IPS-NIHi7 (cell line): ENCODE measurements at regions not wholly inside any gene's neighbourhood (a gene's known extent, or its start where the extent isn't known, plus 50 kb on each side); places are given as distances from the start of the nearest gene placed in this dataset.
"Not testable (repeated sequence)": the region's sequence is repeated elsewhere in the genome, so short reads cannot be mapped to it uniquely, and the experiment has no call there.

Experiments used
- DNase-seq: peaks from one replicate; pipeline ENCODE4 v3.0.0; 2012; ENCODE audit warnings: mixed read lengths; ENCODE audit errors: extremely low spot score

- DNase-seq: peak; percentile 34
These were observed 145.6 kb downstream of the HSD17B3 start for GRCh38 chr9:96156171-96156974.

GRCh38 chr9:96154081-96154480, 147.9 kb downstream of the HSD17B3 start:
- no peak for DNase-seq

GRCh38 chr9:96152550-96152949, 149.4 kb downstream of the HSD17B3 start:
- DNase-seq: no peak

- no peak for DNase-seq
These were observed 151.4 kb downstream of the HSD17B3 start for GRCh38 chr9:96150324-96151227.

- DNase-seq: no peak
These were observed 152.3 kb downstream of the HSD17B3 start for GRCh38 chr9:96149533-96150280.

- DNase-seq: no peak
These were observed 153.1 kb downstream of the HSD17B3 start for GRCh38 chr9:96148634-96149532.

- DNase-seq: not testable (repeated sequence)
These were observed 154.9 kb downstream of the HSD17B3 start for GRCh38 chr9:96147029-96147428.

GRCh38 chr9:96141666-96142065, 160.3 kb downstream of the HSD17B3 start:
- DNase-seq: no peak

GRCh38 chr9:96141128-96141474, 160.9 kb downstream of the HSD17B3 start:
- no peak for DNase-seq

GRCh38 chr9:96140296-96141127, 161.5 kb downstream of the HSD17B3 start:
- DNase-seq: peak; percentile 50

GRCh38 chr9:96139592-96140295, 162.2 kb downstream of the HSD17B3 start:
- no peak for DNase-seq

- DNase-seq: no peak
These were observed 163.4 kb downstream of the HSD17B3 start for GRCh38 chr9:96138616-96139015.

- peak; percentile 33 for DNase-seq
These were observed 164.1 kb downstream of the HSD17B3 start for GRCh38 chr9:96137671-96138429.

- DNase-seq: peak; percentile 38
These were observed 164.8 kb downstream of the HSD17B3 start for GRCh38 chr9:96136992-96137670.

GRCh38 chr9:96135753-96136290, 166.2 kb downstream of the HSD17B3 start:
- DNase-seq: no peak

- no peak for DNase-seq
These were observed 166.8 kb downstream of the HSD17B3 start for GRCh38 chr9:96135076-96135752.

- DNase-seq: no peak
These were observed 168.5 kb downstream of the HSD17B3 start for GRCh38 chr9:96133321-96134021.
